GM12865 (cell line): ENCODE measurements at regions not wholly inside any gene's neighbourhood (a gene's known extent, or its start where the extent isn't known, plus 50 kb on each side); places are given as distances from the start of the nearest gene placed in this dataset.

Experiments
- DNase-seq: peaks from one replicate; pipeline ENCODE4 v3.0.0; 2010; ENCODE audit warnings: low read depth
- H3K4me3 ChIP-seq: 2 replicates; pipeline ENCODE4 v1.5.1; 2011; ENCODE audit warnings: mild to moderate bottlenecking, low read depth, low read length, control low read depth
- TF ChIP-seq, protein P1 (sequence below): IDR thresholded peaks from 2 replicates; pipeline ENCODE4 v1.5.1; 2011; ENCODE audit warnings: low read length, control low read depth, low read depth, inconsistent platforms; ENCODE audit not compliant: insufficient read depth; ENCODE audit errors: missing control alignments

DNA sequence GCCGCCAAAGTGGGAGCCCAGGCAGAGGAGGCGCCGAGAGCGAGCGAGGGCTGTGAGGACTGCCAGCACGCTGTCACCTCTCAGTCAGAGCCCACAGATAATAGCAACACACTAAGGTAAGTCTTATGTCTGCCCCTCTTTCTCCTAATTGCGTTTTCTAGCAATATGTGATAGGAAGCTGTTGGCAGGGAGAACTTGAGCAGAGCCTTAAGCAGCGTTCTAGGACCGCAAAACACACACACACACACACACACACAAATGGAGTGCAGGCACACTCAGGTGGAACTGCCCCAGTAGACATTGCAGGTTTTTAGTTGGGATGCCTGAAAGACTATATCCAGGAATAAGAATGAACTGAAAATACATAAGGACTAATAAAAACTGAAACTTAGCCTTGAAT is 1188.5 kb downstream of the NXPH1 start:
- no peak overlapping the region for H3K4me3 ChIP-seq
- TF ChIP-seq, protein P1, sequence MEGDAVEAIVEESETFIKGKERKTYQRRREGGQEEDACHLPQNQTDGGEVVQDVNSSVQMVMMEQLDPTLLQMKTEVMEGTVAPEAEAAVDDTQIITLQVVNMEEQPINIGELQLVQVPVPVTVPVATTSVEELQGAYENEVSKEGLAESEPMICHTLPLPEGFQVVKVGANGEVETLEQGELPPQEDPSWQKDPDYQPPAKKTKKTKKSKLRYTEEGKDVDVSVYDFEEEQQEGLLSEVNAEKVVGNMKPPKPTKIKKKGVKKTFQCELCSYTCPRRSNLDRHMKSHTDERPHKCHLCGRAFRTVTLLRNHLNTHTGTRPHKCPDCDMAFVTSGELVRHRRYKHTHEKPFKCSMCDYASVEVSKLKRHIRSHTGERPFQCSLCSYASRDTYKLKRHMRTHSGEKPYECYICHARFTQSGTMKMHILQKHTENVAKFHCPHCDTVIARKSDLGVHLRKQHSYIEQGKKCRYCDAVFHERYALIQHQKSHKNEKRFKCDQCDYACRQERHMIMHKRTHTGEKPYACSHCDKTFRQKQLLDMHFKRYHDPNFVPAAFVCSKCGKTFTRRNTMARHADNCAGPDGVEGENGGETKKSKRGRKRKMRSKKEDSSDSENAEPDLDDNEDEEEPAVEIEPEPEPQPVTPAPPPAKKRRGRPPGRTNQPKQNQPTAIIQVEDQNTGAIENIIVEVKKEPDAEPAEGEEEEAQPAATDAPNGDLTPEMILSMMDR, result no peak
- no peak for DNase-seq

- TF ChIP-seq, protein P1, result no peak
- no peak overlapping the region for H3K4me3 ChIP-seq
- DNase-seq, result no peak
Measured at GRCh38 chr7:9625953-9626352, 1192.5 kb downstream of the NXPH1 start.

DNA sequence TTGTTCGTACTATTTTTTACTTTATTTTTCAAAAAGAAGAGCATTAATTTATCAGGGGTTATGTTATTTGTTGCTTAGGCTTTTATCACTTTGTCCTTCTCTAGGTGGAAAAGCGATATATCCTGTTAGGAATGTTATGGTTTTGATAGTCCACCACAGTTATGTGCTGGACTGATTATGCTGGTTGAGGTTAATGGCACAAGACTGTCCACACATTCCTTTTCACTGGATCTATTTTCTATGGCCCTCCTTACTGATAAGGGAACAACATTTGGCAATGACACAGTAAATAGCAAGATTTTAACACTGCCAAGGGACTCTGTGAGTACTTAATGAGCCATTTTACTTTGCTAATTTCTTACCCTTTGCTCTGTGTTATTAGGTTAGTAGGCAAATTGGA is 1212.3 kb downstream of the NXPH1 start:
- DNase-seq, result no peak
- H3K4me3 ChIP-seq, result no peak overlapping the region
- TF ChIP-seq, protein P1, result no peak

DNA sequence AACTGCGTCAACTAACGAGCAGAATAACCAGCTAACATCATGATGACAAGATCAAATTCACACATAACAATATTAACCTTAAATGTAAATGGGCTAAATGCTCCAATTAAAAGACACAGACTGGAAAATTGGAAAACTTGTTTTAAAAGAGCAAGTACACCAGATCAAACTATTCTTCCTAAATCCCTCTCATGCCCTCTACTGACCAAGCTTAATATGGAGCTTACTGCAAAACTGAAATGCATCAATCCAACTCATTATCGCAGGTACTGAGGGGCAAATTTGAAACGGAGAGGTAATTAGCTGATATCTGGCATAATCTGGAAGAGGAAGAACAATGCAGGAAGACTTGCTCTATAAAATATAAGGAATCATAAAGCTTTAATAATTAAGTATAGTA is 1223.8 kb downstream of the NXPH1 start:
- H3K4me3 ChIP-seq, result no peak overlapping the region
- TF ChIP-seq, protein P1, result no peak
- DNase-seq, result no peak

DNA sequence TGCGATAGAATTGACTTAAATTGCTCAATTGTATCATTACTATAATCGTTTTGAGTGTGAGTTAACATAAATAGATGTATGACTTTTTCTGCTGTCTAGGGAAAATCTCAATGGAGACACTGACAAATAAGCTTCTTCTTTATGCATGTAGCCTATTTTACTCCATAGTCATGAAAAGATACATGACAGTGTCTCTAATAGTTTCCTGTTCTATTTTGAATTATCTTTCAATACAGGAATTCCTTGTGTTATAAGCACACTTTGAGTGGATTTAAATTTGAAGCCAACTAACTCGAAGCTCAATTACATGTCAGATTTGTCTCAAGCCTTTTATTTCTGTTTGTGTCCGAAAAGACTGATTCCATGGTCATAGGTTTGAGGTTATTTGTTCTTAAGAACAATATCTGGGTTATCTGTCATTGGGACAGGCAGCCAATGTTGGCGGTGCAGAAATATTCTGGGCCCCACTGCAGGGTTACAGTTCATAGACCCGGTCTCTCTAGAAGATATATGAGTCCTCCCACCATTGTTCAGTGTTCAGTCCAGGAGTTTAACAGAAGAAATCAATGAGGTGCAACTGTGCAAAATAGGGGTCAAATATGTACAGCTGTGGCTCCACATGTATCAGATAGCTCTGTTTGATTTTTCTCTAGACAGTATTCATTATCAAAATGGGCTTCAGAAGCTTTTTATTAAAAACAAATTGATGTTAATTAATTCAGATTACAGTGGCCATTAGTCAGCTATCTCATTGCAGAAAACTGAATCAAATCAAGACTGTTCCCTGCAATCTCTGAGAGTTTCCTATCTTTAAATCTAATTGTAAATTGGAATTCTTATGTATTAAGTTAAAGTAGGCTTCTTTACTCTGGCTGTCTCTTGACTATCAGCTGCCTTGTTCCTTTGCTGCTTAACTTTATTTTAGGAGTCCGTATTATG is 1238.8 kb downstream of the NXPH1 start:
- TF ChIP-seq, protein P1, result no peak

GRCh38 chr7:9680713-9681112 is 1247.3 kb downstream of the NXPH1 start:
- TF ChIP-seq, protein P1, result no peak
- no peak for DNase-seq

More for the DNA sequence above, 1238.8 kb downstream of the NXPH1 start:
- DNase-seq, result no peak
- H3K4me3 ChIP-seq, result no peak overlapping the region

DNA sequence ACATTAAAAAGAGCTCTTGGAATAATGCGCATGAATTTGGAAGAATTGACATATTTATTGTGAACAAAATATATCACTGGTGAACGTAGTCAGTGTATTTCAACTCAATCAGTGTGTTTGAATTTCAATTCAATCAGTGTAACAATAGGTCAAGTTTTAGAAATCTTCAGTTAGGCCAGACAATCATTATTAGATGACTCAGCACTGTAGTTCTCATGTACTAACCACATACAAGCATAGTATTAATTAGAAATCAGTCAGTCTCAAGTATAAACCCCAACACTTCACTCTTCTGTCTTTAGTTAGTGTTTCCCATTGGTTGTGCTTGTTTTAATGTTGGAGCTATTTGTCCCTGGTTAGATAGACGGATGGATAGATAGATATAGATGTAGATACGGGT is 1247.9 kb downstream of the NXPH1 start:
- no peak overlapping the region for H3K4me3 ChIP-seq
- TF ChIP-seq, protein P1, result no peak
- DNase-seq, result no peak

More at GRCh38 chr7:9680713-9681112, 1247.3 kb downstream of the NXPH1 start:
- H3K4me3 ChIP-seq, result no peak overlapping the region
